H1 (cell line): ENCODE measurements at regions not wholly inside any gene's neighbourhood (a gene's known extent, or its start where the extent isn't known, plus 50 kb on each side); places are given as distances from the start of the nearest gene placed in this dataset.

ENCODE experiments used
- CTCF ChIA-PET: fragments of 300-600 bp; sonication (Branson Sonifier 250); formaldehyde crosslinking; loops from one replicate; lab custom pipeline; 2021; ENCODE audit not compliant: partially characterized antibody; lab: Charles Lee
- POLR2A ChIA-PET: fragments of 300-600 bp; sonication (Branson Sonifier 250); formaldehyde crosslinking; loops from one replicate; lab custom pipeline; 2021; ENCODE audit warnings: inconsistent platforms; ENCODE audit not compliant: partially characterized antibody; lab: Charles Lee
- DNase-seq, 2 experiments: peaks; one replicate each; pipeline versions ENCODE4 v3.0.0 to v3.0.0-alpha.2; 2010 to 2022; ENCODE audit warnings: low spot score in 2 of 2, low read depth in 1 of 2, mixed read lengths in 1 of 2
- FAIRE-seq: peaks from 2 replicates; lab custom pipeline; 2011; peaks lifted over from hg19 to GRCh38; lab: Jason Lieb, UNC
- H2AFZ ChIP-seq: 2 replicates; pipeline ENCODE4 v1.8.1; 2012; ENCODE audit warnings: low read length, inconsistent platforms
- H2AK5ac ChIP-seq: 2 replicates; pipeline ENCODE4 v1.6.1; 2013; ENCODE audit warnings: low read depth, low read length
- H2BK120ac ChIP-seq: replicated peaks from 2 replicates; pipeline ENCODE3; 2013; ENCODE audit warnings: low read depth, low read length, inconsistent platforms
- H2BK12ac ChIP-seq: 2 replicates; pipeline ENCODE4 v1.6.1; 2013; ENCODE audit warnings: low read depth, low read length
- H2BK15ac ChIP-seq: 2 replicates; pipeline ENCODE4 v1.6.1; 2013; ENCODE audit warnings: low read length
- H2BK20ac ChIP-seq: 2 replicates; pipeline ENCODE4 v1.6.1; 2013; ENCODE audit warnings: low read length
- H2BK5ac ChIP-seq: 2 replicates; pipeline ENCODE4 v1.6.1; 2013; ENCODE audit warnings: low read depth, low read length
- H3K14ac ChIP-seq: 2 replicates; pipeline ENCODE4 v1.6.1; 2013; ENCODE audit warnings: inconsistent platforms; ENCODE audit not compliant: insufficient read length
- H3K18ac ChIP-seq: 2 replicates; pipeline ENCODE4 v1.6.1; 2013; ENCODE audit warnings: low read length; ENCODE audit errors: extremely low read depth
- H3K23ac ChIP-seq: 2 replicates; pipeline ENCODE4 v1.6.1; 2013; ENCODE audit warnings: inconsistent platforms; ENCODE audit not compliant: insufficient read length
- H3K23me2 ChIP-seq: 2 replicates; pipeline ENCODE4 v1.6.1; 2013; ENCODE audit warnings: low read depth, low read length
- H3K27ac ChIP-seq: 2 replicates; pipeline ENCODE4 v1.6.1; 2011; ENCODE audit warnings: low read depth, low read length, inconsistent platforms
- H3K27me3 ChIP-seq, 4 experiments: replicated peaks in 1 of 4; 1 replicate in 1 of 4; 2 replicates in 3 of 4; pipeline versions ENCODE4 v1.6.1 to v1.8.1; 2011 to 2013; ENCODE audit warnings: low read length in 3 of 4, mild to moderate bottlenecking in 3 of 4, inconsistent platforms in 2 of 4, mixed read lengths in 2 of 4, moderate library complexity in 1 of 4; ENCODE audit not compliant: control insufficient read depth in 3 of 4, insufficient read depth in 3 of 4; ENCODE audit errors: extremely low read depth in 1 of 4
- H3K36me3 ChIP-seq, 4 experiments: 2 replicates each; pipeline versions ENCODE4 v1.6.1 to v1.8.1; 2011 to 2013; ENCODE audit warnings: mild to moderate bottlenecking in 4 of 4, low read length in 3 of 4, moderate library complexity in 2 of 4, control low read depth in 1 of 4, inconsistent platforms in 1 of 4; ENCODE audit not compliant: insufficient read depth in 4 of 4, control insufficient read depth in 2 of 4
- H3K4ac ChIP-seq: replicated peaks from 2 replicates; pipeline ENCODE3; 2013; ENCODE audit warnings: low read length, low read depth, mixed read lengths, inconsistent platforms; ENCODE audit not compliant: insufficient read length
- H3K4me1 ChIP-seq, 4 experiments: replicated peaks in 1 of 4; 1 replicate in 1 of 4; 2 replicates in 3 of 4; pipeline versions ENCODE4 v1.6.1 to v1.8.1; 2011 to 2013; ENCODE audit warnings: low read length in 3 of 4, inconsistent platforms in 2 of 4, mixed read lengths in 1 of 4; ENCODE audit not compliant: insufficient read depth in 4 of 4, control insufficient read depth in 3 of 4
- H3K4me2 ChIP-seq, 2 experiments: 2 replicates each; pipeline versions ENCODE4 v1.6.1 to v1.8.1; 2011 to 2013; ENCODE audit warnings: low read depth in 2 of 2, low read length in 2 of 2, control low read depth in 1 of 2, inconsistent platforms in 1 of 2, mild to moderate bottlenecking in 1 of 2; ENCODE audit not compliant: insufficient read depth in 1 of 2
- H3K4me3 ChIP-seq, 4 experiments: fragments of 200-600, 300-600 bp in 1 of 4; sonication (generic), shearing (Covaris generic), sonication (Bioruptor Twin) in 1 of 4; 2 replicates each; pipeline versions ENCODE4 v1.5.1 to v1.8.1; 2011 to 2016; ENCODE audit warnings: low read length in 4 of 4, low read depth in 3 of 4, control low read depth in 2 of 4, inconsistent platforms in 2 of 4, mild to moderate bottlenecking in 2 of 4, mixed read lengths in 1 of 4, moderate library complexity in 1 of 4; ENCODE audit not compliant: insufficient read depth in 2 of 4; ENCODE audit errors: extremely low read depth in 1 of 4
- H3K56ac ChIP-seq: replicated peaks from 2 replicates; pipeline ENCODE3; 2013; ENCODE audit warnings: low read depth, mild to moderate bottlenecking, mixed read lengths, low read length, inconsistent platforms; ENCODE audit not compliant: insufficient read length
- H3K79me1 ChIP-seq: 2 replicates; pipeline ENCODE4 v1.6.1; 2013; ENCODE audit warnings: low read depth, low read length, control low read depth
- H3K79me2 ChIP-seq, 2 experiments: 2 replicates each; pipeline versions ENCODE4 v1.6.1 to v1.8.1; 2012 to 2013; ENCODE audit warnings: low read length in 2 of 2, mild to moderate bottlenecking in 2 of 2, inconsistent platforms in 1 of 2; ENCODE audit not compliant: insufficient read depth in 2 of 2, control insufficient read depth in 1 of 2
- H3K9ac ChIP-seq, 4 experiments: replicated peaks in 1 of 4; 1 replicate in 1 of 4; 2 replicates in 3 of 4; pipeline versions ENCODE4 v1.6.1 to v1.8.1; 2011 to 2013; ENCODE audit warnings: low read depth in 3 of 4, low read length in 3 of 4, control low read depth in 2 of 4, mild to moderate bottlenecking in 2 of 4, moderate library complexity in 2 of 4, inconsistent platforms in 1 of 4; ENCODE audit errors: extremely low read depth in 1 of 4
- H3K9me3 ChIP-seq, 2 experiments: 2 replicates each; pipeline versions ENCODE4 v1.6.1 to v1.8.1; 2012 to 2013; ENCODE audit warnings: mild to moderate bottlenecking in 2 of 2, moderate library complexity in 2 of 2, control low read depth in 1 of 2, inconsistent platforms in 1 of 2, low read depth in 1 of 2, low read length in 1 of 2, mixed read lengths in 1 of 2; ENCODE audit not compliant: insufficient read depth in 2 of 2
- H4K20me1 ChIP-seq, 2 experiments: replicated peaks in 1 of 2; 2 replicates each; pipeline versions ENCODE3 to v1.8.1; 2011 to 2013; ENCODE audit warnings: inconsistent platforms in 2 of 2, low read length in 2 of 2, mild to moderate bottlenecking in 1 of 2; ENCODE audit not compliant: insufficient read depth in 2 of 2, control insufficient read depth in 1 of 2
- H4K5ac ChIP-seq: 2 replicates; pipeline ENCODE4 v1.6.1; 2013; ENCODE audit warnings: low read length, low read depth, mixed read lengths, inconsistent platforms; ENCODE audit not compliant: insufficient read length
- H4K8ac ChIP-seq: 2 replicates; pipeline ENCODE4 v1.8.0; 2013; ENCODE audit warnings: mild to moderate bottlenecking, moderate library complexity, low read length, inconsistent platforms; ENCODE audit not compliant: insufficient read depth; ENCODE audit errors: extremely low read depth
- H4K91ac ChIP-seq: replicated peaks from 2 replicates; pipeline ENCODE3; 2013; ENCODE audit warnings: low read length, mixed read lengths, inconsistent platforms; ENCODE audit not compliant: insufficient read length
- CHD7 ChIP-seq: fragments of 300-600 bp; sonication (generic); IDR thresholded peaks from 2 replicates; pipeline ENCODE4 v1.7.1; 2012; ENCODE audit warnings: low read length, moderate library complexity, mild to moderate bottlenecking, inconsistent platforms; ENCODE audit not compliant: insufficient replicate concordance
- WGBS, 2 experiments: shearing (Covaris generic) in 1 of 2; methylation state at CpG; one replicate each; pipeline versions ENCODE4 v1.1.6 to v1.1.7; 2013 to 2015; ENCODE audit warnings: low lambda C conversion rate in 2 of 2, mixed read lengths in 2 of 2, inconsistent platforms in 1 of 2, low coverage in 1 of 2, missing lambda C conversion rate in 1 of 2; ENCODE audit not compliant: insufficient replicate concordance in 2 of 2, insufficient coverage in 1 of 2, insufficient read length in 1 of 2; ENCODE audit errors: extremely low coverage in 1 of 2, missing lambda C conversion rate in 1 of 2; 5-methylcytosine and 5-hydroxymethylcytosine counted together

GRCh38 chr2:51976623-51977022 lies 944.7 kb upstream of the NRXN1 start:
- Histone ChIP-seq H4K5ac (no peak overlapping the region), H3K27me3 (no peaks in the 10 kb centered on the region), H4K8ac (no peak overlapping the region), H3K4me3 (no peak overlapping the region), H3K18ac (no peak overlapping the region), H2BK15ac (no peak overlapping the region), H3K4me2 (no peak overlapping the region), H3K79me2 (no peaks in the 10 kb centered on the region), H3K4me1 (no peaks in the 10 kb centered on the region), H2BK12ac (no peak overlapping the region), H3K36me3 (no peaks in the 10 kb centered on the region), H3K56ac (no peak overlapping the region), H2BK5ac (no peak overlapping the region), H2BK20ac (no peak overlapping the region), H4K20me1 (no peaks in the 10 kb centered on the region), H3K27ac (no peak overlapping the region), H3K9ac (no peak overlapping the region), H3K79me1 (no peaks in the 10 kb centered on the region), H3K4ac (no peak overlapping the region), H3K23me2 (no peaks in the 10 kb centered on the region), H3K23ac (no peak overlapping the region), H3K9me3 (no peaks in the 10 kb centered on the region), H2AK5ac (no peak overlapping the region), H3K14ac (no peak overlapping the region), H2BK120ac (no peak overlapping the region), H2AFZ (no peak overlapping the region), H4K91ac (no peak overlapping the region)
- CTCF ChIA-PET = no interaction called here
- POLR2A ChIA-PET = no interaction called here
- FAIRE-seq (no peak), DNase-seq (no peak)
- WGBS, 2 experiments = 93% methylated on average over 2 of the region's 2 CpGs; no CpG with 5 or more reads in 1 of the 2 experiments
- TF ChIP-seq CHD7 = no peak
